ENCODE measurements at regions not wholly inside any gene's neighbourhood (a gene's known extent, or its start where the extent isn't known, plus 50 kb on each side); places are given as distances from the start of the nearest gene placed in this dataset.
"Not testable (repeated sequence)": the region's sequence is repeated elsewhere in the genome, so short reads cannot be mapped to it uniquely, and the experiment has no call there.

- DNase-seq: peak; percentile 95
Measured at GRCh38 chr7:106583100-106583499, 77.9 kb downstream of the CCDC71L start.

- no peak for DNase-seq
Measured at GRCh38 chr7:106582365-106582764, 78.6 kb downstream of the CCDC71L start.

GRCh38 chr7:106579086-106579485, 81.9 kb downstream of the CCDC71L start:
- not testable (repeated sequence) for DNase-seq

GRCh38 chr7:106575138-106575823, 85.7 kb downstream of the CCDC71L start:
- no peak for DNase-seq

- no peak for DNase-seq
Measured at GRCh38 chr7:106573738-106574137, 87.2 kb downstream of the CCDC71L start.

GRCh38 chr7:106573125-106573663, 87.8 kb downstream of the CCDC71L start:
- no peak for DNase-seq

- no peak for DNase-seq
Measured at GRCh38 chr7:106572394-106573124, 88.4 kb downstream of the CCDC71L start.

GRCh38 chr7:106571563-106571962, 89.4 kb downstream of the CCDC71L start:
- DNase-seq: no peak

GRCh38 chr7:106570948-106571418, 90.0 kb downstream of the CCDC71L start:
- no peak for DNase-seq

GRCh38 chr7:106570146-106570545, 90.8 kb downstream of the CCDC71L start:
- no peak for DNase-seq

GRCh38 chr7:106569500-106569929, 91.4 kb downstream of the CCDC71L start:
- no peak for DNase-seq

- peak; percentile 92 for DNase-seq
Measured at GRCh38 chr7:106568680-106569499, 92.1 kb downstream of the CCDC71L start.

- no peak for DNase-seq
Measured at GRCh38 chr7:106568002-106568679, 92.8 kb downstream of the CCDC71L start.

GRCh38 chr7:106567204-106568001, 93.6 kb downstream of the CCDC71L start:
- DNase-seq: not testable (repeated sequence)

GRCh38 chr7:106566672-106567071, 94.3 kb downstream of the CCDC71L start:
- DNase-seq: no peak

- no peak for DNase-seq
Measured at GRCh38 chr7:106566196-106566595, 94.8 kb downstream of the CCDC71L start.

GRCh38 chr7:106565428-106565827, 95.5 kb downstream of the CCDC71L start:
- DNase-seq: no peak

GRCh38 chr7:106563466-106564150, 97.3 kb downstream of the CCDC71L start:
- peak; percentile 40 for DNase-seq

- DNase-seq: no peak
Measured at GRCh38 chr7:106562711-106563366, 98.1 kb downstream of the CCDC71L start.

GRCh38 chr7:106561666-106562411, 99.1 kb downstream of the CCDC71L start:
- no peak for DNase-seq
